ENCODE measurements at regions not wholly inside any gene's neighbourhood (a gene's known extent, or its start where the extent isn't known, plus 50 kb on each side); places are given as distances from the start of the nearest gene placed in this dataset.

DNA sequence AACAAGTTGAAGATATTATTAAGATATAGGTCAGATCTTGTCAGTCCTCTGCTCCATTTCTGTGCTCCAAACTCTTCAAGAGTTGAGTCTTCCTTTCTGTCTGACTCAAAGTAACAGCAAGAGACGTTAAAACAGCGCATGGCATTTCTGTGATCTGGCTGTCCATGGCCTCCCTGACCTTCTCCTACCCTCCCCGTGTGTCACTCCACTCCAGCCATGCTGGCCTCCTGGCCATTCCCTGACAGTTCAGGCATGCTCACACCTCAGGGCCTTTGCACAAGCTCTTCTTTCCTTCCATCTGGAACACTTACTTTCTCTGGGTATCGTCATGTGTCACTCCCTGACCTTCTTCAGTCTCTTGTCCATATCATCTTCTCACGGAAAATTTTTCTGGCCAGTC lies 229.0 kb downstream of the CENPF start:
- Histone ChIP-seq H3K9me3 (ENCODE audit: low read depth) (no peaks in the 10 kb centered on the region), H3K4me3 (no peak overlapping the region), H3K36me3 (no peaks in the 10 kb centered on the region), H3K4me1 (ENCODE audit: low read depth) (no peaks in the 10 kb centered on the region), H3K27me3 (no peaks in the 10 kb centered on the region), H3K27ac (no peak overlapping the region)
- no peak for DNase-seq (ENCODE audit: low read depth in 1 of 2, low spot score in 1 of 2)
- TF ChIP-seq, protein P1, sequence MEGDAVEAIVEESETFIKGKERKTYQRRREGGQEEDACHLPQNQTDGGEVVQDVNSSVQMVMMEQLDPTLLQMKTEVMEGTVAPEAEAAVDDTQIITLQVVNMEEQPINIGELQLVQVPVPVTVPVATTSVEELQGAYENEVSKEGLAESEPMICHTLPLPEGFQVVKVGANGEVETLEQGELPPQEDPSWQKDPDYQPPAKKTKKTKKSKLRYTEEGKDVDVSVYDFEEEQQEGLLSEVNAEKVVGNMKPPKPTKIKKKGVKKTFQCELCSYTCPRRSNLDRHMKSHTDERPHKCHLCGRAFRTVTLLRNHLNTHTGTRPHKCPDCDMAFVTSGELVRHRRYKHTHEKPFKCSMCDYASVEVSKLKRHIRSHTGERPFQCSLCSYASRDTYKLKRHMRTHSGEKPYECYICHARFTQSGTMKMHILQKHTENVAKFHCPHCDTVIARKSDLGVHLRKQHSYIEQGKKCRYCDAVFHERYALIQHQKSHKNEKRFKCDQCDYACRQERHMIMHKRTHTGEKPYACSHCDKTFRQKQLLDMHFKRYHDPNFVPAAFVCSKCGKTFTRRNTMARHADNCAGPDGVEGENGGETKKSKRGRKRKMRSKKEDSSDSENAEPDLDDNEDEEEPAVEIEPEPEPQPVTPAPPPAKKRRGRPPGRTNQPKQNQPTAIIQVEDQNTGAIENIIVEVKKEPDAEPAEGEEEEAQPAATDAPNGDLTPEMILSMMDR (IDR thresholded peaks at IDR 0.05; ENCODE audit: low read depth, low read length), result no peak

DNA sequence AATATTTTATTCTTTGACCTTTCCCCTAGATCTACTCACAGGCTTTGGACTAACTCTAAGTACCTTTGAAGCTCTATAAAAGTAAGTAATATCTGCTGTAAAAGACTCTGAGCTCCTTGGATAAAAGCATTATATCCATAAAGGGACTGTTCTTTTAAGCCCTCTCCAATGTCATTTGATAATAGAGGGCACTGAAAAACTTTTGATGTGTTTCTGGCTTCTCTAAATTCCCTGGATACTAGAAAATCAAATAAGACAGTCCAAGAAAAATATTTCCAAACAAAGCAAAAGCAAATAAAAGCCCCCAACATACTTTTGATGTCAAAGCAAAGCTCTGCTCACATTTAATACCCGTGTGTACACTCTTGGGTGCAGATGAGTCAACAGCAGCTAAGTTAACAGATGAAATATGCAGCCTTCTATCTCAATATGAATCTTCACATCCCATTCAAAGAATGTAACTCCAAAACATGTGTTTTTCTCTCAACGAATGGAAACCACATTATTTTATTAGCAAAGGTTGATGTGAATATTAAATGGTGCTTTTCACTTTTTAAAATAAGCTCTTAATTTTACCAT lies 230.3 kb downstream of the CENPF start:
- DNase-seq (ENCODE audit: low read depth in 1 of 2, low spot score in 1 of 2), result peak in 1 of 2 donors; percentile 4
- no peak overlapping the region for H3K27ac ChIP-seq
- no peaks in the 10 kb centered on the region for H3K4me1 ChIP-seq (ENCODE audit: low read depth)
- TF ChIP-seq, protein P1 (IDR thresholded peaks at IDR 0.05; ENCODE audit: low read depth, low read length), result no peak
- H3K27me3 ChIP-seq, result no peaks in the 10 kb centered on the region
- H3K9me3 ChIP-seq (ENCODE audit: low read depth), result no peaks in the 10 kb centered on the region
- no peak overlapping the region for H3K4me3 ChIP-seq
- H3K36me3 ChIP-seq, result no peaks in the 10 kb centered on the region

DNA sequence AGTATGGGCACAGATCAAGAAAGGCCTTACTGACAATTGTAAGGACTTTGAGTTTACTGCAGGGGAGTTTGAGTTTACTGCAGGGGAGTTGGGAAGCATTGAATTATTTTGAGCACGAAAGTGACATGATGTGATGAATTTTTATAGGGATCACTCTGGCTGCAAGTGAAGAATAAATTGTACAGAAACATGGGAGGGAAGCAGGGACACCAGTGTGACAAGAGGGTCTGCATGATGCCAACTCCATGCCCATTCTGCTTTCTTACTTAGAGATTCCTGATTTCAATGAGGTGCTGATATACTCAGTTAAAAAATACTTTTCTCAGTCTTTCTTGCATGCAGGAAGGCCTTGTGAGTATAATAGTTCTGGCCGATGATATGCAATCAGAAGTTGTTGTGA lies 234.4 kb downstream of the CENPF start:
- no peak overlapping the region for H3K27ac ChIP-seq
- no peaks in the 10 kb centered on the region for H3K27me3 ChIP-seq
- TF ChIP-seq, protein P1 (IDR thresholded peaks at IDR 0.05; ENCODE audit: low read depth, low read length), result no peak
- no peak overlapping the region for H3K4me3 ChIP-seq
- no peaks in the 10 kb centered on the region for H3K36me3 ChIP-seq
- no peaks in the 10 kb centered on the region for H3K9me3 ChIP-seq (ENCODE audit: low read depth)
- no peaks in the 10 kb centered on the region for H3K4me1 ChIP-seq (ENCODE audit: low read depth)
- no peak for DNase-seq (ENCODE audit: low read depth in 1 of 2, low spot score in 1 of 2)

DNA sequence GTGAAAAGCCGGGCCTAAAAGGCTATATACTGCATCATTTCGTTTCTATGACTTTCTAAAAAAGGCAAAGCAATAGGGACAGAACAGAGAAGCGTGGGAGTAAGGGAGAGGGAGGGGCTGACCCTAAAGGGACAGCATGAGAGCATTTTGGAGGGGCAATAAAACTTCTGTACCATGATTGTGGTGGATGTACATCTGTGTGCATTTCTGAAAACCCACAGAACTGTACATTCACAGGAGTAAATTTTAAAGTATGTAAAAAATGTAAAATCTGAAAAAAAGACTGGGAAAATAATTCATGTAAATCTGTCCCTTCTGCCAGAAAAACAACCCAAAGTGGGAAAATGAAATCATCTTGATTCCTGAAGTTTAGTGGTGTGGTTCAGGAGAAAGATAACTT lies 235.4 kb downstream of the CENPF start:
- H3K4me3 ChIP-seq, result no peak overlapping the region
- DNase-seq (ENCODE audit: low read depth in 1 of 2, low spot score in 1 of 2), result peak in 1 of 2 donors; percentile 44
- TF ChIP-seq, protein P1 (IDR thresholded peaks at IDR 0.05; ENCODE audit: low read depth, low read length), result no peak
- no peak overlapping the region for H3K27ac ChIP-seq
- H3K4me1 ChIP-seq (ENCODE audit: low read depth), result no peaks in the 10 kb centered on the region
- no peaks in the 10 kb centered on the region for H3K36me3 ChIP-seq
- H3K9me3 ChIP-seq (ENCODE audit: low read depth), result no peaks in the 10 kb centered on the region
- H3K27me3 ChIP-seq, result no peaks in the 10 kb centered on the region

DNA sequence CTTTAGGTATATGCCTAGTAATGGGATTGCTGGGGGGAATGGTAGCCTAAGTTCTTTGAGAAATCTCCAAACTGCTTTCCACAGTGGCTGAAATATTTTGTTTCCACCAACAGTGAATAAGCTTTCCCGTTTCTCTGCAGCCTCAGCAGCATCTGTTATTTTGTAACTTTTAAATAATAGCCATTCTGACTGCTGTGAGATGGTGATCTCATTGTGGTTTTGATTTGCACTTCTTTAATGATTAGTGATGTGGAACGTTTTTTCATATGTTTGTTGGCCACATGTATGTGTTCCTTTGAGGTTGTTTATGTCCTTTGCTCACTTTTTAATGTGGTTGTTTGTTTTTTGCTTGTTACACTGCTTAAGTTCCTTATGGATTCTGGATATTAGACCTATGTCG lies 237.4 kb downstream of the CENPF start:
- Histone ChIP-seq H3K27me3 (no peaks in the 10 kb centered on the region), H3K9me3 (ENCODE audit: low read depth) (no peaks in the 10 kb centered on the region), H3K27ac (no peak overlapping the region), H3K36me3 (no peaks in the 10 kb centered on the region), H3K4me1 (ENCODE audit: low read depth) (no peaks in the 10 kb centered on the region), H3K4me3 (no peak overlapping the region)
- DNase-seq (ENCODE audit: low read depth in 1 of 2, low spot score in 1 of 2), result peak in 1 of 2 donors; percentile 11
- TF ChIP-seq, protein P1 (IDR thresholded peaks at IDR 0.05; ENCODE audit: low read depth, low read length), result no peak

All from cardiac muscle cell (in vitro differentiated cells and primary cell).